ENCODE measurements at regions not wholly inside any gene's neighbourhood (a gene's known extent, or its start where the extent isn't known, plus 50 kb on each side); places are given as distances from the start of the nearest gene placed in this dataset.

- TF ChIP-seq, protein P1, sequence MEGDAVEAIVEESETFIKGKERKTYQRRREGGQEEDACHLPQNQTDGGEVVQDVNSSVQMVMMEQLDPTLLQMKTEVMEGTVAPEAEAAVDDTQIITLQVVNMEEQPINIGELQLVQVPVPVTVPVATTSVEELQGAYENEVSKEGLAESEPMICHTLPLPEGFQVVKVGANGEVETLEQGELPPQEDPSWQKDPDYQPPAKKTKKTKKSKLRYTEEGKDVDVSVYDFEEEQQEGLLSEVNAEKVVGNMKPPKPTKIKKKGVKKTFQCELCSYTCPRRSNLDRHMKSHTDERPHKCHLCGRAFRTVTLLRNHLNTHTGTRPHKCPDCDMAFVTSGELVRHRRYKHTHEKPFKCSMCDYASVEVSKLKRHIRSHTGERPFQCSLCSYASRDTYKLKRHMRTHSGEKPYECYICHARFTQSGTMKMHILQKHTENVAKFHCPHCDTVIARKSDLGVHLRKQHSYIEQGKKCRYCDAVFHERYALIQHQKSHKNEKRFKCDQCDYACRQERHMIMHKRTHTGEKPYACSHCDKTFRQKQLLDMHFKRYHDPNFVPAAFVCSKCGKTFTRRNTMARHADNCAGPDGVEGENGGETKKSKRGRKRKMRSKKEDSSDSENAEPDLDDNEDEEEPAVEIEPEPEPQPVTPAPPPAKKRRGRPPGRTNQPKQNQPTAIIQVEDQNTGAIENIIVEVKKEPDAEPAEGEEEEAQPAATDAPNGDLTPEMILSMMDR (IDR thresholded peaks at IDR 0.05): no peak
- TF ChIP-seq POLR2A (IDR thresholded peaks at IDR 0.05): no peak
- no peak for TF ChIP-seq POLR2AphosphoS5 (IDR thresholded peaks at IDR 0.05; ENCODE audit: insufficient read depth in 1 of 2, low read depth in 1 of 2)
Measured at GRCh38 chr18:3367491-3368091, 82.4 kb upstream of the TGIF1 start.

Measured in vagina (tissue), 2 donors.